Bronchial epithelial cell (primary cell): ENCODE measurements at regions not wholly inside any gene's neighbourhood (a gene's known extent, or its start where the extent isn't known, plus 50 kb on each side); places are given as distances from the start of the nearest gene placed in this dataset.

ENCODE experiments used
- DNase-seq: peaks from one replicate; pipeline ENCODE4 v3.0.0-alpha.2; 2010; ENCODE audit warnings: low read depth
- FAIRE-seq: peaks from 2 replicates; lab custom pipeline; 2011; peaks lifted over from hg19 to GRCh38; lab: Jason Lieb, UNC
- H3K27me3 ChIP-seq: 2 replicates; pipeline ENCODE4 v1.5.1; 2011; ENCODE audit warnings: low read length; ENCODE audit not compliant: control insufficient read depth, insufficient read depth
- H3K36me3 ChIP-seq: 2 replicates; pipeline ENCODE4 v1.5.1; 2011; ENCODE audit warnings: low read length; ENCODE audit not compliant: control insufficient read depth, insufficient read depth
- H3K4me3 ChIP-seq: 2 replicates; pipeline ENCODE4 v1.5.1; 2011; ENCODE audit warnings: mild to moderate bottlenecking, low read depth, low read length, control low read depth
- TF ChIP-seq, protein P1 (sequence below): IDR thresholded peaks from 2 replicates; pipeline ENCODE4 v1.5.1; 2011; ENCODE audit warnings: mild to moderate bottlenecking, moderate library complexity, low read length, control low read depth, inconsistent platforms; ENCODE audit not compliant: insufficient read depth, severe bottlenecking

DNA sequence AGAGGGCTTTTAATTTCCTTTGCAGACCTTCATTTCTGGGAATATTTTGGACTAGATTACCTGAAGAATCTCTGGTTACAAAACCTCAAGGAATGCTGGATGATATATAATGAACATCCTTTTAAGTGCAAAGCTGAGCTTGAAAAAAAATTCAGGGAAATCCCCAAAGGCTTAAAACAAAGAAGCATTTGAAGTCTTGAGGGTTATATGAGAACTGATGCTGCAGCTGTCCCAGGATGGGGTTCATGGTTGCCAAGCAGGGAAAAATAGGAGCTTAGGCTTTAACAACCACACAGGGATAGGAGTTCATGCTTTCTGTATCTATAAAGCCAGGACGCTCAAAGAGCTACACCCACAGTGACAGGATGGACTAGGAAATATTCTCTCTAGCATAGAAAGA, 150.4 kb upstream of the IRX5 start:
- Histone ChIP-seq H3K36me3 (no peaks in the 10 kb centered on the region), H3K4me3 (no peak overlapping the region), H3K27me3 (no peaks in the 10 kb centered on the region)
- FAIRE-seq: no peak
- TF ChIP-seq, protein P1, sequence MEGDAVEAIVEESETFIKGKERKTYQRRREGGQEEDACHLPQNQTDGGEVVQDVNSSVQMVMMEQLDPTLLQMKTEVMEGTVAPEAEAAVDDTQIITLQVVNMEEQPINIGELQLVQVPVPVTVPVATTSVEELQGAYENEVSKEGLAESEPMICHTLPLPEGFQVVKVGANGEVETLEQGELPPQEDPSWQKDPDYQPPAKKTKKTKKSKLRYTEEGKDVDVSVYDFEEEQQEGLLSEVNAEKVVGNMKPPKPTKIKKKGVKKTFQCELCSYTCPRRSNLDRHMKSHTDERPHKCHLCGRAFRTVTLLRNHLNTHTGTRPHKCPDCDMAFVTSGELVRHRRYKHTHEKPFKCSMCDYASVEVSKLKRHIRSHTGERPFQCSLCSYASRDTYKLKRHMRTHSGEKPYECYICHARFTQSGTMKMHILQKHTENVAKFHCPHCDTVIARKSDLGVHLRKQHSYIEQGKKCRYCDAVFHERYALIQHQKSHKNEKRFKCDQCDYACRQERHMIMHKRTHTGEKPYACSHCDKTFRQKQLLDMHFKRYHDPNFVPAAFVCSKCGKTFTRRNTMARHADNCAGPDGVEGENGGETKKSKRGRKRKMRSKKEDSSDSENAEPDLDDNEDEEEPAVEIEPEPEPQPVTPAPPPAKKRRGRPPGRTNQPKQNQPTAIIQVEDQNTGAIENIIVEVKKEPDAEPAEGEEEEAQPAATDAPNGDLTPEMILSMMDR: no peak
- no peak for DNase-seq

DNA sequence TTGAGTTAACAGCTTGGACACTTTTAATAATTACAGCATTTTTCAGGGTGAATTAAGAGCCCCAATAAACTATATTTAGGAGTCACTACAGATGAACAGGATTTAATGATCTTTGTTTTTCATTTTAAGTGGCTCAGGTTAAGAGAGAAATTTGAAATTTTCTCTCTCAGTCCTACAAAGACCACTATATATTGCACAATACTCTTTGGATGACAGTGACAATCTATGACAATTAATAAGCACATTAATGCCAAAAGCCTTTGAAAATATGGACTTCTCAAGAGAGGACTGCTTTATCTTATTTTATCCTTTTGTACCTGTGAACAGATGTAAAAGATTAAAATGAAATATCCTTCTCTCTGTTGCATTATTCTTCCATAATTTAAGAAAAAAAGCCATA, 151.1 kb upstream of the IRX5 start:
- TF ChIP-seq, protein P1: no peak
- Histone ChIP-seq H3K27me3 (no peaks in the 10 kb centered on the region), H3K4me3 (no peak overlapping the region), H3K36me3 (no peaks in the 10 kb centered on the region)
- DNase-seq (no peak), FAIRE-seq (no peak)

DNA sequence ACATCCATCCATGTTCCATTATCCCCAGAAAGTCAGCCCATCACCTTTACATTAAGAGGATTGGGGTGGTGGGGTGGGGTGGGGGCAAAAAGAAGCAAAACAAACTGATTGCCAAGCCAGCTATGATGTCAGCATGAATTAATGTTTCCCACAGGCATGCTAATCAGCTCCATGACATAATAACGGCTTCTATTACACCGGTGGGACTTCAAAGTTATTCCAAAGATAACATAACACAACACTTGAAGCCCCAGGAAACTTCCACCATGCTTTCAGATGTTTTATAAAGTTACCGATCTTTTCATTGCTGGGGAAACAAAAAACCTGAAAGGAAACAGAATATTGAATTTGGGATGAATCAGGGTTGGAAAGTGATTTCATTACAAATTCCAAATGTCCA, 155.9 kb upstream of the IRX5 start:
- TF ChIP-seq, protein P1: no peak
- FAIRE-seq (no peak), DNase-seq (no peak)
- no peaks in the 10 kb centered on the region for H3K27me3 ChIP-seq
- no peak overlapping the region for H3K4me3 ChIP-seq
- no peaks in the 10 kb centered on the region for H3K36me3 ChIP-seq

DNA sequence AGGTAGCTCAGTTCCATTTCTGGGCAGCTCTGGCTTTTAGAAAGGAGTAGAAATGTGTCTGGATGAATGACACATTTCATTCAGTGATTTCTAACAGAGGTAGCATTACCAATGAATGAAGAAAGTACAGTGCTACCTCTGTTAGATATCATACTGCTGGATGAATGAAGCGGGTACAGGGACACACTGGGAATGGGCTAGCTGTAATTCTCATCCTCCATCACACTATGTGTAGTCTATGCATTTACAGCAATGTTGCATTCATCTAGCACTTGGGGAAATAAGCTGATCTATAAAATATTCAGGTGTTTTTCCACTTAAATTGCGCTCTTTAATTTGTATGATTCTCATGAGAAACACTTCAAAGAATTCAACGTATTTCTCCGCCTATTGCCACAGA, 158.3 kb upstream of the IRX5 start:
- H3K36me3 ChIP-seq: no peaks in the 10 kb centered on the region
- FAIRE-seq: no peak
- TF ChIP-seq, protein P1: no peak
- no peak overlapping the region for H3K4me3 ChIP-seq
- DNase-seq: no peak
- no peaks in the 10 kb centered on the region for H3K27me3 ChIP-seq

- H3K36me3 ChIP-seq: no peaks in the 10 kb centered on the region
- FAIRE-seq: no peak
- no peak for DNase-seq
- TF ChIP-seq, protein P1: no peak
- no peaks in the 10 kb centered on the region for H3K27me3 ChIP-seq
- H3K4me3 ChIP-seq: no peak overlapping the region
Observed at GRCh38 chr16:54766355-54766754, 164.3 kb upstream of the IRX5 start.

- TF ChIP-seq, protein P1: no peak
- no peak for FAIRE-seq
- DNase-seq: no peak
Observed at GRCh38 chr16:54750249-54750648, 180.4 kb upstream of the IRX5 start.

More at GRCh38 chr16:54750249-54750648, 180.4 kb upstream of the IRX5 start:
- Histone ChIP-seq H3K4me3 (no peak overlapping the region), H3K36me3 (no peaks in the 10 kb centered on the region), H3K27me3 (no peaks in the 10 kb centered on the region)
